ENCODE measurements at regions not wholly inside any gene's neighbourhood (a gene's known extent, or its start where the extent isn't known, plus 50 kb on each side); places are given as distances from the start of the nearest gene placed in this dataset.
A peak's percentile ranks its signal among the peaks of the same experiment; 100 is the strongest.
"Not testable (repeated sequence)": the region's sequence is repeated elsewhere in the genome, so short reads cannot be mapped to it uniquely, and the experiment has no call there.

- DNase-seq = no peak
Observed at GRCh38 chr4:11650801-11651596, 222.3 kb upstream of the HS3ST1 start.

GRCh38 chr4:11647433-11647832, 218.7 kb upstream of the HS3ST1 start:
- no peak for DNase-seq

GRCh38 chr4:11643081-11643480, 214.4 kb upstream of the HS3ST1 start:
- DNase-seq = not testable (repeated sequence)

- DNase-seq = no peak
Observed at GRCh38 chr4:11640584-11640983, 211.9 kb upstream of the HS3ST1 start.

- no peak for DNase-seq
Observed at GRCh38 chr4:11636551-11636950, 207.9 kb upstream of the HS3ST1 start.

GRCh38 chr4:11636031-11636430, 207.3 kb upstream of the HS3ST1 start:
- no peak for DNase-seq

- no peak for DNase-seq
Observed at GRCh38 chr4:11635342-11635741, 206.6 kb upstream of the HS3ST1 start.

GRCh38 chr4:11634283-11634682, 205.6 kb upstream of the HS3ST1 start:
- DNase-seq = no peak

GRCh38 chr4:11633430-11633829, 204.7 kb upstream of the HS3ST1 start:
- DNase-seq = no peak

- no peak for DNase-seq
Observed at GRCh38 chr4:11632483-11632882, 203.8 kb upstream of the HS3ST1 start.

GRCh38 chr4:11632025-11632424, 203.3 kb upstream of the HS3ST1 start:
- DNase-seq = peak; percentile 46

GRCh38 chr4:11631416-11631815, 202.7 kb upstream of the HS3ST1 start:
- no peak for DNase-seq

GRCh38 chr4:11628093-11628725, 199.5 kb upstream of the HS3ST1 start:
- DNase-seq = no peak

GRCh38 chr4:11626066-11626465, 197.4 kb upstream of the HS3ST1 start:
- no peak for DNase-seq

GRCh38 chr4:11625211-11625610, 196.5 kb upstream of the HS3ST1 start:
- DNase-seq = no peak

- DNase-seq = no peak
Observed at GRCh38 chr4:11624370-11624769, 195.7 kb upstream of the HS3ST1 start.

- peak; percentile 13 for DNase-seq
Observed at GRCh38 chr4:11623726-11624037, 195.0 kb upstream of the HS3ST1 start.

GRCh38 chr4:11622961-11623725, 194.4 kb upstream of the HS3ST1 start:
- no peak for DNase-seq

GRCh38 chr4:11620861-11621260, 192.2 kb upstream of the HS3ST1 start:
- DNase-seq = no peak

- no peak for DNase-seq
Observed at GRCh38 chr4:11618666-11619282, 190.1 kb upstream of the HS3ST1 start.

GRCh38 chr4:11616856-11617255, 188.2 kb upstream of the HS3ST1 start:
- DNase-seq = no peak

GRCh38 chr4:11615601-11616000, 186.9 kb upstream of the HS3ST1 start:
- DNase-seq = peak; percentile 26

- DNase-seq = no peak
Observed at GRCh38 chr4:11614426-11614825, 185.7 kb upstream of the HS3ST1 start.

- DNase-seq = no peak
Observed at GRCh38 chr4:11611868-11612267, 183.2 kb upstream of the HS3ST1 start.

All from NCI-H345 (cell line).